Breast epithelium (tissue), 3 donors: ENCODE measurements at regions not wholly inside any gene's neighbourhood (a gene's known extent, or its start where the extent isn't known, plus 50 kb on each side); places are given as distances from the start of the nearest gene placed in this dataset.

Experiments
- POLR2A ChIP-seq: fragments of 450-650 bp; IDR thresholded peaks from one replicate; pipeline ENCODE4 v1.6.1; 2016; ENCODE audit warnings: antibody characterized with exemption, mild to moderate bottlenecking, moderate library complexity
- POLR2AphosphoS5 ChIP-seq, 3 donors: sonication (generic); formaldehyde crosslinking; IDR thresholded peaks; one replicate each; pipeline ENCODE4 v1.6.1; 2017; ENCODE audit warnings: antibody characterized with exemption in 3 of 3
- TF ChIP-seq, protein P1 (sequence below), 3 donors: fragments of 450-650 bp; IDR thresholded peaks; one replicate each; pipeline ENCODE4 v1.5.1; 2016 to 2017; ENCODE audit warnings: antibody characterized with exemption in 3 of 3, mild to moderate bottlenecking in 3 of 3, moderate library complexity in 3 of 3

DNA sequence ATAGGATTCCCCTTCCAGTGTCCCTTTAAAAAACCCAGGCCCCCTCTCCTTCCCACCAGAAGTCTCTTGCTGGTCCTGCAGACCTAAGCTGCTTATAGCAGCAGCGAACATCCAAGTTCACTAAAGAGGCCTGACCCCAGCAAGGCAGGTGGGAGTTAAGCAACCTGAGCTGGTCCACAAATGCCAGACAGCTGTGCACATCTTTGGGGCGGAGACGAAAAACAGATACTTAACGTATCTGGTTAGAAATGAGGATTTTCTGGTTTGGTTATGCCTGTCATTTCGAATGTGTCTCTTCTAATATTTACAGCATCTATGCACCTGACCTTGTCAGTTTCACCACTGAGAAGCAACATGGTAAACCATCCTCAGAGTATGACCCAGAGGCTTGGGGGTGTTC, 87.8 kb downstream of the SLC2A10 start:
- TF ChIP-seq POLR2AphosphoS5 (IDR thresholded peaks at IDR 0.05) = no peak
- TF ChIP-seq, protein P1, sequence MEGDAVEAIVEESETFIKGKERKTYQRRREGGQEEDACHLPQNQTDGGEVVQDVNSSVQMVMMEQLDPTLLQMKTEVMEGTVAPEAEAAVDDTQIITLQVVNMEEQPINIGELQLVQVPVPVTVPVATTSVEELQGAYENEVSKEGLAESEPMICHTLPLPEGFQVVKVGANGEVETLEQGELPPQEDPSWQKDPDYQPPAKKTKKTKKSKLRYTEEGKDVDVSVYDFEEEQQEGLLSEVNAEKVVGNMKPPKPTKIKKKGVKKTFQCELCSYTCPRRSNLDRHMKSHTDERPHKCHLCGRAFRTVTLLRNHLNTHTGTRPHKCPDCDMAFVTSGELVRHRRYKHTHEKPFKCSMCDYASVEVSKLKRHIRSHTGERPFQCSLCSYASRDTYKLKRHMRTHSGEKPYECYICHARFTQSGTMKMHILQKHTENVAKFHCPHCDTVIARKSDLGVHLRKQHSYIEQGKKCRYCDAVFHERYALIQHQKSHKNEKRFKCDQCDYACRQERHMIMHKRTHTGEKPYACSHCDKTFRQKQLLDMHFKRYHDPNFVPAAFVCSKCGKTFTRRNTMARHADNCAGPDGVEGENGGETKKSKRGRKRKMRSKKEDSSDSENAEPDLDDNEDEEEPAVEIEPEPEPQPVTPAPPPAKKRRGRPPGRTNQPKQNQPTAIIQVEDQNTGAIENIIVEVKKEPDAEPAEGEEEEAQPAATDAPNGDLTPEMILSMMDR (IDR thresholded peaks at IDR 0.05) = no peak
- TF ChIP-seq POLR2A = no peak
